T-helper 17 cell (primary cell): ENCODE measurements at regions not wholly inside any gene's neighbourhood (a gene's known extent, or its start where the extent isn't known, plus 50 kb on each side); places are given as distances from the start of the nearest gene placed in this dataset.

ENCODE experiments used
- ATAC-seq: fragments of 150-1000 bp; cut with Tn5 transposase; 2 replicates; pipeline ENCODE4 v1.10.0; 2021; ENCODE audit warnings: mild to moderate bottlenecking, moderate library complexity
- DNase-seq, 3 donors: peaks; one replicate each; pipeline versions ENCODE4 v3.0.0 to v3.0.0-alpha.2; 2020 to 2021
- H3K9me3 ChIP-seq: one replicate; pipeline ENCODE4 v1.7.0; 2013; ENCODE audit warnings: low read length, mild to moderate bottlenecking; ENCODE audit not compliant: control insufficient read depth, poor library complexity, severe bottlenecking
- H3K27ac Mint-ChIP-seq: one replicate; pipeline ENCODE4 v1.8.0; 2022; ENCODE audit warnings: mild to moderate bottlenecking, moderate library complexity, mixed read lengths
- H3K27me3 Mint-ChIP-seq: one replicate; pipeline ENCODE4 v1.8.0; 2022; ENCODE audit warnings: mixed read lengths
- H3K36me3 Mint-ChIP-seq: one replicate; pipeline ENCODE4 v1.8.0; 2022; ENCODE audit warnings: low read depth, mixed read lengths
- H3K4me1 Mint-ChIP-seq: one replicate; pipeline ENCODE4 v1.8.0; 2022; ENCODE audit warnings: mild to moderate bottlenecking, mixed read lengths
- H3K4me3 Mint-ChIP-seq: one replicate; pipeline ENCODE4 v1.8.0; 2022; ENCODE audit warnings: mild to moderate bottlenecking, moderate library complexity, mixed read lengths

DNA sequence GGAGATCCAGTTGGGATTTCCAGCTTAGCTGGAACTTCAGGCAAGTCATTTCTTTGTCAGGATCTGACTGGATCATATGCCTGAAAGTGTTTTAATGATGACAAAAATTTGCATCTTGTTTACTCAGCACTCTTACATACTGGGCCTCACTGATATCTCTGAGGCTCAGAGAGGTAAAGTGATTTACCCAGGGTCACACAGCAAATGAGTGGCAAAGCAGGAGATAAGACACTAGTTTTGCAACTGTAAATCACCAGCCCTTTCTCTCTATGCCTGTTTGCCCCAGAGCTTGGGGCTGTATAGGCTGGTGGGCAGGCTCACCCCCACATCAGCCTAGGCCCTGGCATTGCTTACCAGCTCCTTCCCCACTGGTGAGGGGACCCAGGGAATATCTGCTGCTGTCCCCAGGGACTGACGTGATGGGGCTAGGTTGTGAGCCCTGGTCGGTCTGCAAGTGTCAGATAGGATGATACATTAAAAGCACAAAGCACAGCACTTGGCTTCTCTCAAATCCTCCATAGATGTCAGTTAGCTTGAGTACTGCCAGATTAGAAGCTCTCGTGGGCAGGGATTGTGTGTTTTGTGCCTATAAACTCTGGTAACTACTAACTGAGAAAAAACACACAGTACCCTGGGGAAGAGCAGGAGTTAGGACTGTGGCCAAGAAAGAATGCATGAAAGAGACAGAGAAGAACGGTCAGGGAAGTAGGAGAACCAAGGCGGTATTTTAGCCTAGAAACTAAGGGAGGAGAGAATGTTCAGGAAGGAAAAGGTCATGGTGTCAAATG lies 165.4 kb downstream of the COPRS start:
- peaks cover 34% of the 10 kb centered on the region for H3K27me3 Mint-ChIP-seq
- H3K9me3 ChIP-seq: no peaks in the 10 kb centered on the region
- H3K4me3 Mint-ChIP-seq: no peak overlapping the region
- no peaks in the 10 kb centered on the region for H3K4me1 Mint-ChIP-seq
- H3K27ac Mint-ChIP-seq: no peak overlapping the region
- DNase-seq (no peak), ATAC-seq (no peak)
- H3K36me3 Mint-ChIP-seq: peaks cover 5% of the 10 kb centered on the region

DNA sequence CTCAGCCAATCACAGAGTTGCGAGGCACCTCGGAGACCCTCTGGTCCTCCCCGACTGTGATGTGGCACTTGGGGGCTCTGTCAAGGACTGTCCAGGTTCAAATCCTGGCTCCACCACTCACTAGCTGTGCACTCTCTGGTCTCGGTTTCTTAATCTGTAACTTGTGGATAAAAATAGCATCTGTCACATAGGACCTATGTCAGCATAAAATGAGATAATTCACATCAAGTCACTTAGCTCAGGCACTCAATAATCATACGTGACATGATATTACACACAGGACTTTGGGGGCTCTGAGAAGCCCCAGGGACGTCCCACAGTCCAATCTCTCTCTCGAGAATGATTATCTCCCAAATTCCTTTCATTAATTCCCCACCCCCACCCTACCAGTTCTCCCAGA lies 166.4 kb downstream of the COPRS start:
- Mint-ChIP-seq H3K27ac (no peak overlapping the region), H3K27me3 (peaks cover 30% of the 10 kb centered on the region), H3K4me1 (no peaks in the 10 kb centered on the region), H3K4me3 (no peak overlapping the region), H3K36me3 (peaks cover 3% of the 10 kb centered on the region)
- no peaks in the 10 kb centered on the region for H3K9me3 ChIP-seq
- ATAC-seq (no peak), DNase-seq (no peak)

GRCh38 chr17:31692027-31692426 lies 167.0 kb downstream of the COPRS start:
- no peaks in the 10 kb centered on the region for H3K9me3 ChIP-seq
- Mint-ChIP-seq H3K27me3 (peaks cover 29% of the 10 kb centered on the region), H3K4me1 (no peaks in the 10 kb centered on the region), H3K27ac (no peak overlapping the region), H3K36me3 (peaks cover 3% of the 10 kb centered on the region), H3K4me3 (no peak overlapping the region)
- DNase-seq (no peak), ATAC-seq (no peak)

DNA sequence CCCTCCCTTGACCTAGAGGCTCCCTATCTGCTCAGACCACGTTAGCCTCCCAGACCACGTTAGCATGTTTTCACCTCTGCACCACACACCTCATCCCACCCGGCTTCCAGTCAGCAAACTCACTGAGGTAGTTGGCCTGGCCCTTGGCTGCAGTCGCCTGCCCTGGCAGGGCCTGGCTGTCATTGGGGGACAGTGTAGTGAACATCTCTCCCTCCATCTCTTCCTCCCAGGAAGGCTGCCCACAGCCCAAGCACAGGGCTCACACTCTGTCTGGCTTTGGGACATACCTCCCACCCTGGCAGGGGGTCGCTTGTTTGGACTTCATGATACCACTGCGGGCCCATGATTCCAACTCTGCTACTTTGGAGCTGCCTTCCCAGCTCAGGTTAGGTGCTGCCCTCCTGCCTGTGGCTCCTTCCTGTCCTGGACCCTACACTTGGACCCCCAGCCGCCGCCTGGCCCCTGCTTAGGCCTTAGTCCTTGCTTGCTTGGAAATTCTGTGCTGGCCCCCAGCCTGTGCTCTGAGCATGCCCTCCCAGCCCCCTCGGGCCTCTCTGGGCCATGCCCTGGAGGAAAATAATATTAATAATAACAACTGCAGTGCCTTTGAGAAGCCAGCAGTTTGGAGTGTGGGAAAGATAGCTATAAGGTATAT lies 167.7 kb downstream of the COPRS start:
- ATAC-seq (no peak), DNase-seq (no peak)
- Mint-ChIP-seq H3K27me3 (peaks cover 23% of the 10 kb centered on the region), H3K27ac (no peak overlapping the region), H3K4me1 (no peaks in the 10 kb centered on the region), H3K36me3 (peaks cover 3% of the 10 kb centered on the region), H3K4me3 (no peak overlapping the region)
- H3K9me3 ChIP-seq: no peaks in the 10 kb centered on the region

DNA sequence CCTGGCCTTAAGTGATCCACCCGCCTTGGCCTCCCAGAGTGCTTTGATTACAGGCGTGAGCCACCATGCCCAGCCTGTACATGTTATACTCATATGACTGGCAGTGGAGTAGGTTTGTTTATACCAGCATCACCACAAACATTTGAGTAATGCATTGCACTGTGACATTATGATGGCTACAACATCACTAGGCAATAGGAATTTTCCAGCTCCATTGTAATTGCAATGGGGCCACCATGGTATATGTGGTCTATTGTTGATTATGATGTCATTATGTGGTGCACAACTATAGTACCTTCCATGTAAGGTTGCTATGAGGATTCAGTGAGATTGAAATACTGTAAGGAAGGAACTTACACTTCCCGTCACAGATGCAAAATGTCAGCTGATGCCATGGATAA lies 168.9 kb downstream of the COPRS start:
- H3K27ac Mint-ChIP-seq: no peak overlapping the region
- ATAC-seq (no peak), DNase-seq (no peak)
- H3K36me3 Mint-ChIP-seq: peaks cover 3% of the 10 kb centered on the region
- peaks cover 19% of the 10 kb centered on the region for H3K27me3 Mint-ChIP-seq
- no peak overlapping the region for H3K4me3 Mint-ChIP-seq
- no peaks in the 10 kb centered on the region for H3K4me1 Mint-ChIP-seq
- no peaks in the 10 kb centered on the region for H3K9me3 ChIP-seq

DNA sequence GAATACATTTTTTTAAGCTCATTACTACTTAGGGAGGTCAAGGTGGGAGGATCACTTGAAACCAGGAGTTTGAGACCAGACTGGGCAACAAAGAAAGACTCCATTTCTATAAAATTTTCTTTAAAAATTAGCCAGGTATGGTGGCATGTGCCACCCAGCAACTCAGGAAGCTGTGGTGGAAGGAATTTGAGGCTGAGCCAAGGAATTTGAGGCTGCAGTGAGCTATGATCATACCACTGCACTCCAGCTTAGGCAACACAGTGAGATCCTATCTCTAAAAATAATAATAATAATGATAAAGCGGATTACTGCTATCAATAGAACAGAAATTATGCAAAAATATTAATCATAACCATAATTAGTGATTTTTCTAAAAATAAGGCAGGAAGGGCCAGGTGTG lies 170.3 kb downstream of the COPRS start:
- H3K9me3 ChIP-seq: no peaks in the 10 kb centered on the region
- DNase-seq (no peak), ATAC-seq (no peak)
- Mint-ChIP-seq H3K4me3 (no peak overlapping the region), H3K27ac (no peak overlapping the region), H3K27me3 (peaks cover 28% of the 10 kb centered on the region), H3K4me1 (no peaks in the 10 kb centered on the region), H3K36me3 (no peaks in the 10 kb centered on the region)

- no peak for DNase-seq
- no peak overlapping the region for H3K4me3 Mint-ChIP-seq
- ATAC-seq: no peak
- H3K27ac Mint-ChIP-seq: no peak overlapping the region
- no peaks in the 10 kb centered on the region for H3K4me1 Mint-ChIP-seq
- H3K36me3 Mint-ChIP-seq: no peaks in the 10 kb centered on the region
- H3K27me3 Mint-ChIP-seq: peaks cover 38% of the 10 kb centered on the region
- H3K9me3 ChIP-seq: no peaks in the 10 kb centered on the region
These were observed 171.4 kb downstream of the COPRS start for GRCh38 chr17:31687505-31688126.

DNA sequence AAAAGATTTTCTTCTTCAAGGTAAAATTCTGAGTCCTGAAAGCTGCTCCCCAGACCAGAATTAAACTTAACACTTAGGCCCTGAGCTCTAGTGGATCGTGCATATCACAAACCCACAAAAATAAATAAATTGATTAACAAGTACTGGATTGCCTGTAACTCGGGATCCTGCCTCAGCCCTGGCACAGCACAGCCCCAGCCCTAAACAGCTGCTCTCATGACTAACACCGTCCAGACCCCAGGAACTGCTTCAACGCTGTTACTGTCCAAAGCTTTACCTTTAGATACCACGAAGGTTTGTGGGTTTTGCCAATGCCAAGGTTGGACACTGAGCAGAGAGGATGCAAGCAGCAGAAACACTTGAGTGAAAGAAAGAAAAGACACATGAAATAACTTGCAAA lies 172.5 kb downstream of the COPRS start:
- no peaks in the 10 kb centered on the region for H3K4me1 Mint-ChIP-seq
- H3K36me3 Mint-ChIP-seq: no peaks in the 10 kb centered on the region
- ATAC-seq (no peak), DNase-seq (no peak)
- no peak overlapping the region for H3K4me3 Mint-ChIP-seq
- H3K9me3 ChIP-seq: no peaks in the 10 kb centered on the region
- H3K27ac Mint-ChIP-seq: no peak overlapping the region
- peaks cover 34% of the 10 kb centered on the region for H3K27me3 Mint-ChIP-seq

DNA sequence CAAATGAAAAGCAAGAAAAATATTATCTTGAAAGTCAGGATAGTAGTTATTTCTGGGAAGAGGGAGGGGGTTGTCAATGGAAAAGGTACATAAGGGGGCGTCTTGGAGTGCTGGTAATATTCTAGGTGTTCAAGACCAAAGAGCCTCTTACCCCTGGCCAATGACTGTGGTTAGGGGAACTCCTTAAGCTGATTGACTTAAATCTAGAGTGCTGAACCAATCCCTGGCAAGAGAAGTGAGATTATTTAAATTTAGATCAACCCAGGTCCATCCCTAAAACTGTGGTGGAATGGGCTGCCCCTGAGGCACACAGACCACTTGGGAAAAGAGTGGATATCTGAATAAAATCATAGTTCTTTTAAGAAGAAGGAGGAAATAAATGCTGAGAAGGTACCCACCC lies 174.1 kb downstream of the COPRS start:
- ATAC-seq (no peak), DNase-seq (no peak)
- Mint-ChIP-seq H3K36me3 (no peaks in the 10 kb centered on the region), H3K27me3 (peaks cover 46% of the 10 kb centered on the region), H3K4me1 (peaks cover 5% of the 10 kb centered on the region), H3K4me3 (no peak overlapping the region), H3K27ac (no peak overlapping the region)
- no peaks in the 10 kb centered on the region for H3K9me3 ChIP-seq

GRCh38 chr17:31680126-31680525 lies 178.9 kb downstream of the COPRS start:
- no peak for DNase-seq
- Mint-ChIP-seq H3K36me3 (no peaks in the 10 kb centered on the region), H3K27ac (peak overlapping the region; percentile 37), H3K4me3 (no peak overlapping the region), H3K27me3 (peaks cover 69% of the 10 kb centered on the region), H3K4me1 (peaks cover 5% of the 10 kb centered on the region)
- peak; percentile 39 for ATAC-seq
- H3K9me3 ChIP-seq: no peaks in the 10 kb centered on the region

DNA sequence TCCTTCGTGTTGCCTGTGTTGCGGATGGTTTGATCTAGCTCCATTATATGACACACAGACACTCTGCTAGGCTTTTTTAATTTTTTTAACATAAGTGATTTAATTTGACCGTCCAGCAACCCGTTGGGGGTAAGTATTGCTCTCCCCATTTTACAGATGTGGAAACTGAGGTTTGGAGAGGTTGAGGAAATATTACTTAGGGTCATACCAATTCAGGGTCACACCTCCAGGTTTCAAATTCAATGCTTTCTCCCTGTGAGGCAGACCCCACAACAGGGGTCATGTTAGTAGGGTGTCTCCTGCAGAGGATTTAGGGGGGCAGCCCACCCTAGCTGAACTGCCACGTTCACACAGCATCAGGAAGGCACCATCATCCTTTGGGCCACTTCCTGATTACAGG lies 179.4 kb downstream of the COPRS start:
- H3K4me1 Mint-ChIP-seq: peaks cover 5% of the 10 kb centered on the region
- no peaks in the 10 kb centered on the region for H3K9me3 ChIP-seq
- peak overlapping the region; percentile 37 for H3K27ac Mint-ChIP-seq
- no peak overlapping the region for H3K4me3 Mint-ChIP-seq
- H3K36me3 Mint-ChIP-seq: no peaks in the 10 kb centered on the region
- peaks cover 69% of the 10 kb centered on the region for H3K27me3 Mint-ChIP-seq
- DNase-seq (no peak), ATAC-seq (no peak)

- H3K9me3 ChIP-seq: no peaks in the 10 kb centered on the region
- Mint-ChIP-seq H3K4me1 (peaks cover 5% of the 10 kb centered on the region), H3K4me3 (no peak overlapping the region), H3K27ac (no peak overlapping the region), H3K27me3 (peaks cover 68% of the 10 kb centered on the region), H3K36me3 (no peaks in the 10 kb centered on the region)
- ATAC-seq (no peak), DNase-seq (no peak)
These were observed 180.6 kb downstream of the COPRS start for GRCh38 chr17:31678431-31678830.

DNA sequence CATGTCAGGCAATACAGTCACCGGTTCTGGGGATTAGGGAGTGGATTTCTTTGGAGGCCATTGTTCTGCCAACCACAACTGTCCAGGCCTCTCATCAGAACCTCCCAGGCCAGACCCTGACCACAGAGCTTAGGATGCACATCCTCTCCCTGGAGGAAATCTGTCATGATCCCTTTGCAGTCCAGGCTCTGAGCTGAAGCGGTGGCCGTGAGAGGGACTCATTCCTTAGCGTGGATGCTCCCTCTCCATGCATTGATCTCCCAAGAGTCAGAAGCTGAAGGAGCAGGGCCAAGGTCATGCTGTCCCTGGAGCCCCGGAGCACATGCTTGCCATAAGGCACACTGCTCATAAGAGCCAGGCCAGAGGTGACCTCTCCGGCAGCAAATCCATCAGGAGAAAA lies 181.4 kb downstream of the COPRS start:
- no peaks in the 10 kb centered on the region for H3K9me3 ChIP-seq
- no peak for DNase-seq
- ATAC-seq: no peak
- H3K27me3 Mint-ChIP-seq: peaks cover 68% of the 10 kb centered on the region
- no peaks in the 10 kb centered on the region for H3K36me3 Mint-ChIP-seq
- H3K27ac Mint-ChIP-seq: no peak overlapping the region
- H3K4me3 Mint-ChIP-seq: no peak overlapping the region
- peaks cover 5% of the 10 kb centered on the region for H3K4me1 Mint-ChIP-seq
